ENCODE measurements at regions not wholly inside any gene's neighbourhood (a gene's known extent, or its start where the extent isn't known, plus 50 kb on each side); places are given as distances from the start of the nearest gene placed in this dataset.

DNA sequence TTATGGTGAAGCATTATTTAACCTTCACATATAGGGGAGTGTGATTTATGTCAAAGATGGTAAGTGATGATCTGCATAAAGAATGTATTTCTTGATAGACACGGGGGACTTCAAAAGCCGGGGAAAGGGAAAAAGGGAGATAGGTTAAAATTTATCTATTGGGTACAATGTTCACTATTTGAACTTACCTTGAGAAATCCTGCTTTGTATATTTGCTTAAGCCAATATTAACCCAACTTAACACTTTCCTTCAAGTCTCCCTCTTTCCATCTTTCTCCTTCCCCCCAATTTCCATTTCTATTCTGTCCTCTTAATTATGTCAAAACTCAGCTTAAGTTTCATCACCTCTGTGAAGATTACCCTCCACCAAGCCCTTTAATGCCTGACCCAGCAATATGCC lies 149.0 kb upstream of the ANK2 start:
- dilution Hi-C loops (cut with MboI; ENCODE audit: extremely low pct_ligation_motif_present, low sequenced_read_pairs): no loop called here
- no peaks in the 10 kb centered on the region for H3K9me3 ChIP-seq (replicated peaks; ENCODE audit: control insufficient read depth, insufficient read depth, low read length)
- H3K4me3 ChIP-seq (replicated peaks in 1 of 3; ENCODE audit: insufficient read depth in 1 of 3, low read depth in 1 of 3, low read length in 3 of 3): no peak overlapping the region
- no peak overlapping the region for H2AFZ ChIP-seq (ENCODE audit: low read depth, low read length)
- no peak for FAIRE-seq
- no peaks in the 10 kb centered on the region for H4K20me1 ChIP-seq (replicated peaks; ENCODE audit: control insufficient read depth, extremely low read depth, insufficient read depth, low read length)
- H3K79me2 ChIP-seq (ENCODE audit: control insufficient read depth, insufficient read depth, low read length): no peaks in the 10 kb centered on the region
- H3K9ac ChIP-seq (replicated peaks; ENCODE audit: extremely low read depth, insufficient read depth, low read length): no peak overlapping the region
- H3K27ac ChIP-seq (ENCODE audit: insufficient read depth, low read depth, low read length): no peak overlapping the region
- ChIA-PET CTCF (no interaction called here), POLR2A (no interaction called here)
- no peaks in the 10 kb centered on the region for H3K27me3 ChIP-seq (ENCODE audit: control insufficient read depth in 2 of 2, insufficient read depth in 2 of 2, low read length in 2 of 2)
- H3K9me1 ChIP-seq (replicated peaks; ENCODE audit: control insufficient read depth, extremely low read depth, insufficient read depth, low read length): no peaks in the 10 kb centered on the region
- no TSS peak for BruUV-seq (replicated peaks)
- H3K36me3 ChIP-seq (ENCODE audit: control insufficient read depth in 2 of 2, extremely low read depth in 1 of 2, insufficient read depth in 2 of 2, low read length in 2 of 2): no peaks in the 10 kb centered on the region
- no peak overlapping the region for H3K4me2 ChIP-seq (ENCODE audit: insufficient read depth, low read length)
- DNase-seq (ENCODE audit: low read depth, low spot score): no peak
- intact Hi-C loops (cut with micrococcal nuclease): no loop called here
- TF ChIP-seq POLR2A (IDR thresholded peaks at IDR 0.05; ENCODE audit: low read depth, low read length) (no peak), EZH2 (IDR thresholded peaks at IDR 0.05; ENCODE audit: borderline replicate concordance, low read depth, low read length, severe bottlenecking) (no peak), JUN (IDR thresholded peaks at IDR 0.05; ENCODE audit: borderline replicate concordance, insufficient read depth, insufficient read length, low read depth) (no peak), MYC (IDR thresholded peaks at IDR 0.05; ENCODE audit: low read depth, low read length) (no peak), GATA2 (IDR thresholded peaks at IDR 0.05; ENCODE audit: insufficient read depth, insufficient read length, low read depth, low read length) (no peak), POLR2AphosphoS5 (IDR thresholded peaks at IDR 0.05; ENCODE audit: insufficient read depth, low read depth, low read length) (no peak), MAX (IDR thresholded peaks at IDR 0.05; ENCODE audit: insufficient read depth, insufficient read length) (no peak), FOS (IDR thresholded peaks at IDR 0.05; ENCODE audit: borderline replicate concordance, insufficient read depth, low read length) (no peak)
- TF ChIP-seq, protein P1, sequence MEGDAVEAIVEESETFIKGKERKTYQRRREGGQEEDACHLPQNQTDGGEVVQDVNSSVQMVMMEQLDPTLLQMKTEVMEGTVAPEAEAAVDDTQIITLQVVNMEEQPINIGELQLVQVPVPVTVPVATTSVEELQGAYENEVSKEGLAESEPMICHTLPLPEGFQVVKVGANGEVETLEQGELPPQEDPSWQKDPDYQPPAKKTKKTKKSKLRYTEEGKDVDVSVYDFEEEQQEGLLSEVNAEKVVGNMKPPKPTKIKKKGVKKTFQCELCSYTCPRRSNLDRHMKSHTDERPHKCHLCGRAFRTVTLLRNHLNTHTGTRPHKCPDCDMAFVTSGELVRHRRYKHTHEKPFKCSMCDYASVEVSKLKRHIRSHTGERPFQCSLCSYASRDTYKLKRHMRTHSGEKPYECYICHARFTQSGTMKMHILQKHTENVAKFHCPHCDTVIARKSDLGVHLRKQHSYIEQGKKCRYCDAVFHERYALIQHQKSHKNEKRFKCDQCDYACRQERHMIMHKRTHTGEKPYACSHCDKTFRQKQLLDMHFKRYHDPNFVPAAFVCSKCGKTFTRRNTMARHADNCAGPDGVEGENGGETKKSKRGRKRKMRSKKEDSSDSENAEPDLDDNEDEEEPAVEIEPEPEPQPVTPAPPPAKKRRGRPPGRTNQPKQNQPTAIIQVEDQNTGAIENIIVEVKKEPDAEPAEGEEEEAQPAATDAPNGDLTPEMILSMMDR (IDR thresholded peaks at IDR 0.05; ENCODE audit: extremely low read depth in 1 of 2, insufficient read depth in 1 of 2, low read depth in 1 of 2, low read length in 2 of 2): no peak
- no peaks in the 10 kb centered on the region for H3K4me1 ChIP-seq (ENCODE audit: control insufficient read depth, extremely low read depth, insufficient read depth, low read length)
